ENCODE measurements at regions not wholly inside any gene's neighbourhood (a gene's known extent, or its start where the extent isn't known, plus 50 kb on each side); places are given as distances from the start of the nearest gene placed in this dataset.

GRCh38 chr21:28516021-28516420, 476.7 kb downstream of the LTN1 start:
- no peak for TF ChIP-seq EZH2 (IDR thresholded peaks at IDR 0.05)
- no peak for TF ChIP-seq CTCF (IDR thresholded peaks at IDR 0.05)
